ENCODE measurements at regions not wholly inside any gene's neighbourhood (a gene's known extent, or its start where the extent isn't known, plus 50 kb on each side); places are given as distances from the start of the nearest gene placed in this dataset.

- no peak for TF ChIP-seq CTCF (IDR thresholded peaks at IDR 0.05; ENCODE audit: insufficient read depth, low read length)
Observed at GRCh38 chr1:177351361-177352108, 180.8 kb downstream of the BRINP2 start.

GRCh38 chr1:177346790-177347359 is 176.1 kb downstream of the BRINP2 start:
- no peak overlapping the region for H3K4me3 ChIP-seq (ENCODE audit: low read depth, low read length)
- TF ChIP-seq CTCF (IDR thresholded peaks at IDR 0.05; ENCODE audit: insufficient read depth, low read length): no peak
- no peak for DNase-seq (ENCODE audit: low read depth)

More at GRCh38 chr1:177351361-177352108, 180.8 kb downstream of the BRINP2 start:
- DNase-seq (ENCODE audit: low read depth): no peak
- H3K4me3 ChIP-seq (ENCODE audit: low read depth, low read length): no peak overlapping the region

GRCh38 chr1:177343445-177343844 is 172.7 kb downstream of the BRINP2 start:
- H3K4me3 ChIP-seq (ENCODE audit: low read depth, low read length): no peak overlapping the region
- no peak for TF ChIP-seq CTCF (IDR thresholded peaks at IDR 0.05; ENCODE audit: insufficient read depth, low read length)
- no peak for DNase-seq (ENCODE audit: low read depth)

GRCh38 chr1:177341773-177342172 is 171.0 kb downstream of the BRINP2 start:
- TF ChIP-seq CTCF (IDR thresholded peaks at IDR 0.05; ENCODE audit: insufficient read depth, low read length): no peak
- no peak overlapping the region for H3K4me3 ChIP-seq (ENCODE audit: low read depth, low read length)
- DNase-seq (ENCODE audit: low read depth): no peak

GRCh38 chr1:177340601-177341067 is 169.9 kb downstream of the BRINP2 start:
- DNase-seq (ENCODE audit: low read depth): no peak
- TF ChIP-seq CTCF (IDR thresholded peaks at IDR 0.05; ENCODE audit: insufficient read depth, low read length): no peak
- H3K4me3 ChIP-seq (ENCODE audit: low read depth, low read length): no peak overlapping the region

- DNase-seq (ENCODE audit: low read depth): no peak
- no peak for TF ChIP-seq CTCF (IDR thresholded peaks at IDR 0.05; ENCODE audit: insufficient read depth, low read length)
Observed at GRCh38 chr1:177338376-177338775, 167.6 kb downstream of the BRINP2 start.

More at GRCh38 chr1:177338376-177338775, 167.6 kb downstream of the BRINP2 start:
- no peak overlapping the region for H3K4me3 ChIP-seq (ENCODE audit: low read depth, low read length)

All from fibroblast of the aortic adventitia (primary cell).